ENCODE measurements at regions not wholly inside any gene's neighbourhood (a gene's known extent, or its start where the extent isn't known, plus 50 kb on each side); places are given as distances from the start of the nearest gene placed in this dataset.

- no peaks in the 10 kb centered on the region for H3K4me1 ChIP-seq
- TF ChIP-seq CTCF (IDR thresholded peaks at IDR 0.05; ENCODE audit: borderline replicate concordance) = no peak
- H3K36me3 ChIP-seq = no peaks in the 10 kb centered on the region
- intact Hi-C loops (cut with micrococcal nuclease) = no loop called here
- no peak for DNase-seq
- H3K27ac ChIP-seq (replicated peaks) = no peak overlapping the region
- peaks cover 37% of the 10 kb centered on the region for H3K27me3 ChIP-seq (ENCODE audit: low read depth)
- H3K4me3 ChIP-seq = no peak overlapping the region
- no peaks in the 10 kb centered on the region for H3K9me3 ChIP-seq (replicated peaks)
Observed at GRCh38 chr15:81786776-81787175, 259.0 kb downstream of the MEX3B start.

- intact Hi-C loops (cut with micrococcal nuclease) = no loop called here
- no peak for TF ChIP-seq CTCF (IDR thresholded peaks at IDR 0.05; ENCODE audit: borderline replicate concordance)
- H3K36me3 ChIP-seq = no peaks in the 10 kb centered on the region
- no peaks in the 10 kb centered on the region for H3K4me1 ChIP-seq
- no peak for DNase-seq
- no peak overlapping the region for H3K4me3 ChIP-seq
- peaks cover 37% of the 10 kb centered on the region for H3K27me3 ChIP-seq (ENCODE audit: low read depth)
- no peak overlapping the region for H3K27ac ChIP-seq (replicated peaks)
- H3K9me3 ChIP-seq (replicated peaks) = no peaks in the 10 kb centered on the region
Observed at GRCh38 chr15:81785679-81786078, 260.1 kb downstream of the MEX3B start.

GRCh38 chr15:81785181-81785580, 260.6 kb downstream of the MEX3B start:
- Histone ChIP-seq H3K27ac (replicated peaks) (no peak overlapping the region), H3K36me3 (no peaks in the 10 kb centered on the region), H3K4me1 (no peaks in the 10 kb centered on the region), H3K4me3 (no peak overlapping the region), H3K27me3 (ENCODE audit: low read depth) (peaks cover 37% of the 10 kb centered on the region), H3K9me3 (replicated peaks) (no peaks in the 10 kb centered on the region)
- no peak for DNase-seq
- no peak for TF ChIP-seq CTCF (IDR thresholded peaks at IDR 0.05; ENCODE audit: borderline replicate concordance)
- intact Hi-C loops (cut with micrococcal nuclease) = no loop called here

- no peak for TF ChIP-seq CTCF (IDR thresholded peaks at IDR 0.05; ENCODE audit: borderline replicate concordance)
- H3K36me3 ChIP-seq = no peaks in the 10 kb centered on the region
Observed at GRCh38 chr15:81784751-81785150, 261.1 kb downstream of the MEX3B start.

GRCh38 chr15:81783586-81783985, 262.2 kb downstream of the MEX3B start:
- Histone ChIP-seq H3K36me3 (no peaks in the 10 kb centered on the region), H3K27me3 (ENCODE audit: low read depth) (peaks cover 26% of the 10 kb centered on the region), H3K4me1 (no peaks in the 10 kb centered on the region), H3K9me3 (replicated peaks) (no peaks in the 10 kb centered on the region), H3K4me3 (no peak overlapping the region), H3K27ac (replicated peaks) (no peak overlapping the region)
- no peak for DNase-seq
- intact Hi-C loops (cut with micrococcal nuclease) = no loop called here
- no peak for TF ChIP-seq CTCF (IDR thresholded peaks at IDR 0.05; ENCODE audit: borderline replicate concordance)

More at GRCh38 chr15:81784751-81785150, 261.1 kb downstream of the MEX3B start:
- H3K4me3 ChIP-seq = no peak overlapping the region
- intact Hi-C loops (cut with micrococcal nuclease) = no loop called here
- H3K27me3 ChIP-seq (ENCODE audit: low read depth) = peaks cover 37% of the 10 kb centered on the region
- no peaks in the 10 kb centered on the region for H3K9me3 ChIP-seq (replicated peaks)
- no peak overlapping the region for H3K27ac ChIP-seq (replicated peaks)
- no peaks in the 10 kb centered on the region for H3K4me1 ChIP-seq
- no peak for DNase-seq

GRCh38 chr15:81783076-81783475, 262.7 kb downstream of the MEX3B start:
- Histone ChIP-seq H3K27me3 (ENCODE audit: low read depth) (peaks cover 25% of the 10 kb centered on the region), H3K27ac (replicated peaks) (no peak overlapping the region), H3K4me3 (no peak overlapping the region), H3K4me1 (no peaks in the 10 kb centered on the region), H3K9me3 (replicated peaks) (no peaks in the 10 kb centered on the region), H3K36me3 (no peaks in the 10 kb centered on the region)
- TF ChIP-seq CTCF (IDR thresholded peaks at IDR 0.05; ENCODE audit: borderline replicate concordance) = no peak
- no peak for DNase-seq
- intact Hi-C loops (cut with micrococcal nuclease) = no loop called here
